BJ (cell line): ENCODE measurements at regions not wholly inside any gene's neighbourhood (a gene's known extent, or its start where the extent isn't known, plus 50 kb on each side); places are given as distances from the start of the nearest gene placed in this dataset.
"Not testable (repeated sequence)": the region's sequence is repeated elsewhere in the genome, so short reads cannot be mapped to it uniquely, and the experiment has no call there.

Experiments
- CTCF ChIA-PET: fragments of 350-600 bp; formaldehyde crosslinking; extraction: SDS; loops from one replicate; lab custom pipeline; 2021; ENCODE audit warnings: antibody characterized with exemption, inconsistent platforms; lab: Yijun Ruan, JAX
- POLR2A ChIA-PET: fragments of 300-600 bp; sonication (Branson Sonifier 250); formaldehyde crosslinking; extraction: SDS; loops from one replicate; lab custom pipeline; 2021; ENCODE audit warnings: antibody characterized with exemption; lab: Charles Lee
- DNase-seq: peaks from one replicate; pipeline ENCODE4 v3.0.0-alpha.2; 2011; ENCODE audit warnings: low read depth
- H3K27me3 ChIP-seq: 2 replicates; pipeline ENCODE4 v1.6.0; 2011; ENCODE audit warnings: low read length; ENCODE audit not compliant: control insufficient read depth, insufficient read depth
- H3K36me3 ChIP-seq: 2 replicates; pipeline ENCODE4 v1.5.1; 2011; ENCODE audit warnings: low read length; ENCODE audit not compliant: control insufficient read depth, insufficient read depth
- H3K4me3 ChIP-seq: 2 replicates; pipeline ENCODE4 v1.5.1; 2011; ENCODE audit warnings: low read depth, mild to moderate bottlenecking, control low read depth, low read length
- TF ChIP-seq, protein P1 (sequence below): IDR thresholded peaks from 2 replicates; pipeline ENCODE4 v1.5.1; 2011; ENCODE audit warnings: low read depth, mild to moderate bottlenecking, control low read depth, inconsistent platforms, low read length, moderate library complexity; ENCODE audit not compliant: insufficient read depth

DNA sequence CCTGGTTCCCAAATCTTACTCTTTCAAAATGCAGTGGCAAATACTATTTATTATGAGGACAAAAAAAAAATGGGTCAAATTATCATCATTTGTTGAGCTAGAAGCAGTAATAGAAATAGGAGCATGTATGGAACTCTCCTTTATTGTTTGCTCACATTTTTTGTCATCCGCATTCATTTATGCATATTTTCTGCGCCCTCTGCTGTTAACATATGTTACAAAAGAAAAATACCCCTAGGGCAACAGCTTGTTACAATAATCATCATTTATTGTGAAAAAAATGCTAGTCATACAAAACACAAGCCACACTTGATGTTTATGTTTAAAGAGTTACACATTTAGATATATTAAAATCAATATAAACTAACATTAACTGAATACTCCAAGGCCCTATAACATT, 328.2 kb downstream of the TUSC1 start:
- H3K36me3 ChIP-seq, result no peaks in the 10 kb centered on the region
- CTCF ChIA-PET, result no interaction called here
- no peak for DNase-seq
- no peak overlapping the region for H3K4me3 ChIP-seq
- H3K27me3 ChIP-seq, result no peaks in the 10 kb centered on the region
- POLR2A ChIA-PET, result no interaction called here
- TF ChIP-seq, protein P1, sequence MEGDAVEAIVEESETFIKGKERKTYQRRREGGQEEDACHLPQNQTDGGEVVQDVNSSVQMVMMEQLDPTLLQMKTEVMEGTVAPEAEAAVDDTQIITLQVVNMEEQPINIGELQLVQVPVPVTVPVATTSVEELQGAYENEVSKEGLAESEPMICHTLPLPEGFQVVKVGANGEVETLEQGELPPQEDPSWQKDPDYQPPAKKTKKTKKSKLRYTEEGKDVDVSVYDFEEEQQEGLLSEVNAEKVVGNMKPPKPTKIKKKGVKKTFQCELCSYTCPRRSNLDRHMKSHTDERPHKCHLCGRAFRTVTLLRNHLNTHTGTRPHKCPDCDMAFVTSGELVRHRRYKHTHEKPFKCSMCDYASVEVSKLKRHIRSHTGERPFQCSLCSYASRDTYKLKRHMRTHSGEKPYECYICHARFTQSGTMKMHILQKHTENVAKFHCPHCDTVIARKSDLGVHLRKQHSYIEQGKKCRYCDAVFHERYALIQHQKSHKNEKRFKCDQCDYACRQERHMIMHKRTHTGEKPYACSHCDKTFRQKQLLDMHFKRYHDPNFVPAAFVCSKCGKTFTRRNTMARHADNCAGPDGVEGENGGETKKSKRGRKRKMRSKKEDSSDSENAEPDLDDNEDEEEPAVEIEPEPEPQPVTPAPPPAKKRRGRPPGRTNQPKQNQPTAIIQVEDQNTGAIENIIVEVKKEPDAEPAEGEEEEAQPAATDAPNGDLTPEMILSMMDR, result no peak

DNA sequence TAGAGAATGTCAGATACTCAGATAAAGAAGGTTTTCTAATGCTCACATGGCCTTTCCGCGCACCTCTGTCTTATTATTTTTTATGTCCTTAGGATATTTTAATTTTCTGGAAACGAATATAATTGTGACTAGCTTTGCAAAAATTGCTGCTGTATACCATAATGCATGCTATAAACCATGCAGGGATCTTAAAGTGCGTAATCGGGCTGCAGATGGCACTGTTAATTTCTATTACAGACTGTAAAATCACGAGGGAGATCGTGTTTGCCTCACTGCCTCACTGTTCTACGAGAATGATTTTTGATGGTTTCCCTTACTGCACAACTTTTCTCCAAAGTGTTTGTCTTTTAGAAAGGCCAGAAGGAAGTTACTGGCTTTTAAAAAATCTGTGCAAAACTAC, 356.1 kb downstream of the TUSC1 start:
- DNase-seq, result no peak
- POLR2A ChIA-PET, result no interaction called here
- H3K27me3 ChIP-seq, result no peaks in the 10 kb centered on the region
- H3K4me3 ChIP-seq, result no peak overlapping the region
- CTCF ChIA-PET, result no interaction called here
- no peaks in the 10 kb centered on the region for H3K36me3 ChIP-seq
- TF ChIP-seq, protein P1, result no peak

DNA sequence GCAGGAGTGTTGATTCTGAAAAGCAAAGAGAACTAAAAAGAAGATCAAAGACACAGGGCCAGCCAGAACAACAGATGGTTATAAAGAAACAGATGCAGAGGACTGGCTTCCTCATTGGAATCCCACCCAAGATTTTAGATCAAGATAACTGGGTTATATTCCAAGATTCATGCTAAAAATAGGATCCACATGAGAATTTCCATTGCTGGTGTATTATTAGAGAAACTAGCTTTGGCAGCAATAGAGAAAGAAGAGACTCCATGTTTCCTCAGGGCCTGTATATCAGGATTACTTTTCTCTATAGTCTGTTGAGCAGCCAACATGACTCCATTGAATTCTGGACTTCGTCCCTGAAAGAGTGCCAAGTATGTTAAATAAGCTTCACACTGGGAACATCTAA, 367.3 kb downstream of the TUSC1 start:
- Histone ChIP-seq H3K27me3 (no peaks in the 10 kb centered on the region), H3K4me3 (no peak overlapping the region), H3K36me3 (no peaks in the 10 kb centered on the region)
- no peak for DNase-seq
- TF ChIP-seq, protein P1, result no peak
- POLR2A ChIA-PET, result no interaction called here
- CTCF ChIA-PET, result no interaction called here

DNA sequence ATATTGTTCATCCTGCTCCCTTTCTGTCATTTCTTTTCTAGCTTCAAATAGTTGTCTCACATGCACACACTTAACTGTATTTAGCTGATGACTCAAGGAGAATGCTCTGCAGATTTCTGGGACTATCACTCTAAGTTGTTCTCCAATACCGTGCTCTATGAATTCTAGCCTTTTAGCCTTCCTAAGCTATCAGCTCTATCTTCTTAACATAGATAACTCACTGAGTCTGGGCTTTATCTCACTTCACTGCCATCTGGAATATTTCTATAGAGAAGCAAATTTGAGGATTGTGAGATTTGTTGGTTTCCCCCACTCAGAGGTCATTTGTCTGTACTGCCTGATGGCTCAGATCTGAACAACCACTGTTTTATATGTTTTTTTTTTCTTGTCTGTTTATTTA, 369.7 kb downstream of the TUSC1 start:
- H3K27me3 ChIP-seq, result no peaks in the 10 kb centered on the region
- DNase-seq, result no peak
- no peaks in the 10 kb centered on the region for H3K36me3 ChIP-seq
- TF ChIP-seq, protein P1, result no peak
- CTCF ChIA-PET, result no interaction called here
- POLR2A ChIA-PET, result no interaction called here
- no peak overlapping the region for H3K4me3 ChIP-seq

GRCh38 chr9:25302601-25303000, 375.6 kb downstream of the TUSC1 start:
- DNase-seq, result no peak
- POLR2A ChIA-PET, result no interaction called here
- CTCF ChIA-PET, result no interaction called here
- Histone ChIP-seq H3K27me3 (no peaks in the 10 kb centered on the region), H3K4me3 (no peak overlapping the region), H3K36me3 (no peaks in the 10 kb centered on the region)
- TF ChIP-seq, protein P1, result no peak

DNA sequence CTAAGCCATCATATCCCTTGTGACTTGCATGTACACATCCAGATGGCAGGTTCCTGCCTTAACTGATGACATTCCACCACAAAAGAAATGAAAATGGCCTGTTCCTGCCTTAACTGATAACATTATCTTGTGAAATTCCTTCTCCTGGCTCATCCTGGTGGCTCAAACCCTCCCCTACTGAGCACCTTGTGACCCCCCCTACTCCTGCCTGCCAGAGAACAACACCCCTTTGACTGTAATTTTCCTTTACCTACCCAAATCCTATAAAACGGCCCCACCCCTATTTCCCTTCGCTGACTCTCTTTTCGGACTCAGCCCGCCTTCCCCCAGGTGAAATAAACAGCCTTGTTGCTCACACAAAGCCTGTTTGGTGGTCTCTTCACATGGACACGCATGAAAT, 390.0 kb downstream of the TUSC1 start:
- H3K4me3 ChIP-seq, H3K36me3 ChIP-seq, CTCF ChIA-PET, DNase-seq, H3K27me3 ChIP-seq, POLR2A ChIA-PET: not testable (repeated sequence)
